ENCODE measurements at regions not wholly inside any gene's neighbourhood (a gene's known extent, or its start where the extent isn't known, plus 50 kb on each side); places are given as distances from the start of the nearest gene placed in this dataset.

DNA sequence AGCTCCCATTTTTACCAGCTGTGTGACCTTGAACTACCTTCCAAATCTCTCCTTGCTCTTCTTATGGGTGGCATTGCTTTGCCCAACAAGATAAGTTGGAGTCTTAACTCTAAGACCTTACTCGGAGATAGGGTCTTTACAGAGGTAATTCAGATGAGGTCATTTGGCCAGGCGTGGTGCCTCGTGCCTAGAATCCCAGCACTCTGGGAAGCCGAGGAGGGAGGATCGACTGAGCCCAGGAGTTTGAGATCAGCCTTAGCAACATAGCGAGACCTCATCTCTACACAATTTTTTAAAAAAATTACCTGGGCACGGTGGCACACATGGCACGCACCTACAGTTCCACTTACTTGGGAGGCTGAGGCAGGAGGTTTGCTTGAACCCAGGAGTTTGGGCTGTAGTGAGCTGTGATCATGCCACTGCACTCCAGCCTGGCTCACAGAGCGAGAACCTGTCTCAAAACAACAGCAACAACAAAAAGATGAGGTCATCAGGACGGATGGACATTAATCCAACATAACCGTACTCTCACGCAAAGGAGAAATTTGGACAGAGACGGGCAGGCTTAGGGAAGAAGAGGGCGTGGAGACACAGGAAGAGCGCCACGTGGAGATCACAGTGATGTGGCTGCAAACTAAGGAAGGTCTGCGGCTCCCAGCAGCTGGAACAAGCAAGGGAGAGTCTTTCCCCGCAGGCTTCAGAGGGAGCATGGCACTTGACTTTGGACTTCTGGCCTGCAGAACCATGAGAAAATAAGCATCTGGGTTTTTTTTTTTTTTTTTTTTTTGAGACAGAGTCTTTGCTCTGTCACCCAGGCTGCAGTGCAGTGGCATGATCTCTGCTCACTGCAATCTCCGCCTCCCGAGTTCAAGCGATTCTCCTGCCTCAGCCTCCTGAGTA is 122.3 kb upstream of the CARD11 start:
- no peaks in the 10 kb centered on the region for H3K4me1 ChIP-seq
- DNase-seq = no peak
- TF ChIP-seq, protein P1, sequence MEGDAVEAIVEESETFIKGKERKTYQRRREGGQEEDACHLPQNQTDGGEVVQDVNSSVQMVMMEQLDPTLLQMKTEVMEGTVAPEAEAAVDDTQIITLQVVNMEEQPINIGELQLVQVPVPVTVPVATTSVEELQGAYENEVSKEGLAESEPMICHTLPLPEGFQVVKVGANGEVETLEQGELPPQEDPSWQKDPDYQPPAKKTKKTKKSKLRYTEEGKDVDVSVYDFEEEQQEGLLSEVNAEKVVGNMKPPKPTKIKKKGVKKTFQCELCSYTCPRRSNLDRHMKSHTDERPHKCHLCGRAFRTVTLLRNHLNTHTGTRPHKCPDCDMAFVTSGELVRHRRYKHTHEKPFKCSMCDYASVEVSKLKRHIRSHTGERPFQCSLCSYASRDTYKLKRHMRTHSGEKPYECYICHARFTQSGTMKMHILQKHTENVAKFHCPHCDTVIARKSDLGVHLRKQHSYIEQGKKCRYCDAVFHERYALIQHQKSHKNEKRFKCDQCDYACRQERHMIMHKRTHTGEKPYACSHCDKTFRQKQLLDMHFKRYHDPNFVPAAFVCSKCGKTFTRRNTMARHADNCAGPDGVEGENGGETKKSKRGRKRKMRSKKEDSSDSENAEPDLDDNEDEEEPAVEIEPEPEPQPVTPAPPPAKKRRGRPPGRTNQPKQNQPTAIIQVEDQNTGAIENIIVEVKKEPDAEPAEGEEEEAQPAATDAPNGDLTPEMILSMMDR (IDR thresholded peaks at IDR 0.05) = no peak
- TF ChIP-seq POLR2A (IDR thresholded peaks at IDR 0.05) = no peak
- H3K27ac ChIP-seq = no peak overlapping the region
- H3K9me3 ChIP-seq = no peaks in the 10 kb centered on the region
- H3K4me3 ChIP-seq = no peak overlapping the region
- H3K36me3 ChIP-seq = no peaks in the 10 kb centered on the region
- no peaks in the 10 kb centered on the region for H3K27me3 ChIP-seq

DNA sequence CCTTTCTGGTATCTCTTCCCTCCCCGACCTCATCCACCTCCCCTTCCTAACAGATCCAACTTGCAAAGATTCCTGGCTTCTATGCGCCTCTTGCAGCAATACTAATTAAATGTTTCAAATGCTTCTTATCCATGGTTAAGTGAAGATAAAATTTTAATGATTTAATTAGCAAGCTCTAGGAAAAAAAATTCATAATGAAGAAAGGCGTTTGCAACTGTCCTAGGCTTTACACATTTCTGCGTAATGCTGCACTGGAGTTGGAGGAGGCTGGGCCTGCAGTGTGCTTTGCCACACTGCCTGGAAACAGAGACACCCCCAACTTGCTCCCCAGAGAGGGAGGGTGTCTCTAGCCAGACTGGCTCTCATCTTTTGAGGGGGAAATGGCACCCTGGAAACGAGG is 123.9 kb upstream of the CARD11 start:
- no peak for DNase-seq
- Histone ChIP-seq H3K27ac (no peak overlapping the region), H3K27me3 (no peaks in the 10 kb centered on the region), H3K36me3 (no peaks in the 10 kb centered on the region), H3K4me1 (no peaks in the 10 kb centered on the region), H3K9me3 (no peaks in the 10 kb centered on the region), H3K4me3 (no peak overlapping the region)
- no peak for TF ChIP-seq POLR2A (IDR thresholded peaks at IDR 0.05)
- TF ChIP-seq, protein P1 (IDR thresholded peaks at IDR 0.05) = no peak

DNA sequence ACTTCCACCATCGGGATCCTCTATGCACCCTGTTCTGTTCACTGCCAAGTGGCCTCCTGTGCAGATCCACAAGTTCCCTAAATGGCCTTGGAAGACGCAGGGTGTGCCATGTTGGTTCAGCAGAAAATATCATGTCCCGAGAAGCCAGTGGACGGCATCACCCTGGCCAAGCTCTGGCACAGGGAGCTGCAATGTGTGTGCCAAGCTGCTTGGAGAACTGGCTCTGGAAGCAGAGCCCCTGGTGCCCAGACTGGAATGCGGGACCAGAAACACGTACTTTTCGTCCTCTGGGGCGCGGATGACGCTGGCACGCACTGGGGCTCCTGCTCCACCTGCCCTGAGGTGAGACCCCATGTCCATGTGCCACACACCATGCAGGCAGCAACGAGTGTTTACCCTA is 124.7 kb upstream of the CARD11 start:
- Histone ChIP-seq H3K27ac (no peak overlapping the region), H3K9me3 (no peaks in the 10 kb centered on the region), H3K4me3 (no peak overlapping the region), H3K36me3 (no peaks in the 10 kb centered on the region), H3K4me1 (no peaks in the 10 kb centered on the region), H3K27me3 (no peaks in the 10 kb centered on the region)
- TF ChIP-seq POLR2A (IDR thresholded peaks at IDR 0.05) = no peak
- no peak for DNase-seq

DNA sequence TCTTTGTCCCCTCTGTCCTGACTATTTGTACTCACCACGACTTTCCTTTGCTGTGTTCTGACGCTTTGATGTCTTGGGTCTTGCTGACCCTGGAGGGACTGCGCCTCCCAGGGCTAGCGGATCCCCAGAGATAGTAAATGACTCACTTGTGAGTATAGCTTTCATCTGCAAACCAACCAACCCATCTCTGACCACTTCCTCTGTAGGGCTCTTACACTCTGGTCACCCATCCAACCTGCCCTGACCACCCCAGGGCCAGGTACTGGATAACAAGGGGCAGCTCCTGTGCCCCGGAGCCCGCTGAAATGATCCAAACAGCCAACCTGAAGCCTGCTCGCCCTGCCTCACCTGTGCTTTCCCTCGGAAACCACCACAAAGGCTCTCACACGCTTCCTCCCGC is 125.2 kb upstream of the CARD11 start:
- no peak overlapping the region for H3K4me3 ChIP-seq
- H3K36me3 ChIP-seq = no peaks in the 10 kb centered on the region
- no peak for DNase-seq
- H3K9me3 ChIP-seq = no peaks in the 10 kb centered on the region
- H3K27ac ChIP-seq = no peak overlapping the region
- no peaks in the 10 kb centered on the region for H3K4me1 ChIP-seq
- no peak for TF ChIP-seq POLR2A (IDR thresholded peaks at IDR 0.05)
- TF ChIP-seq, protein P1 (IDR thresholded peaks at IDR 0.05) = no peak
- H3K27me3 ChIP-seq = no peaks in the 10 kb centered on the region

DNA sequence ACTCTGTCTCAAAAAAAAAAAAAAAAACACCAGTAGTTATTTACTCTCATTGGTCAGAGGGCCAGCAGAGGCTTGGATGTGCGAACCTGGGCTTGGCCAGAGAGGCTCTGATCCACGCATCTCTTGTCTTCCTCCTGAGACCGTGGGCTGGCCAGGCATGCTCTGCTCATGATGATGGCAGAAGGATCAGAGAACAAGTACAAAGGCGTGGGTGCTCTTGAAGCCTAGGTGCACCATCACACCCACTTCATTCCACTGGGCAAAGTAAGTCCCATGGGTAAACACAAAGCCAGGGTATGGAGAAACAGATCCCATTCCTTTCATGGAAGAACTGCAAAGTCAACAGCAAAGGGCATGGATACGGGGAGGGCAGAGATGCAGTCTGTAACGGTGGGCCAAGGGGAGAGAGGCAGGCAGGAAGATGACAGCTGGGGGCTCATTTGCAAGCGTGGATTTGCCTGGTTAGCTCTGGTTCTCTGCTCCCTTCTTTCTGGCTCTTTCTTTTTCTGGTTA is 128.2 kb upstream of the SDK1 start:
- Histone ChIP-seq H3K9me3 (no peaks in the 10 kb centered on the region), H3K4me1 (no peaks in the 10 kb centered on the region), H3K27ac (no peak overlapping the region), H3K36me3 (no peaks in the 10 kb centered on the region), H3K4me3 (no peak overlapping the region), H3K27me3 (no peaks in the 10 kb centered on the region)
- no peak for DNase-seq
- TF ChIP-seq, protein P1 (IDR thresholded peaks at IDR 0.05) = no peak
- TF ChIP-seq POLR2A (IDR thresholded peaks at IDR 0.05) = no peak

DNA sequence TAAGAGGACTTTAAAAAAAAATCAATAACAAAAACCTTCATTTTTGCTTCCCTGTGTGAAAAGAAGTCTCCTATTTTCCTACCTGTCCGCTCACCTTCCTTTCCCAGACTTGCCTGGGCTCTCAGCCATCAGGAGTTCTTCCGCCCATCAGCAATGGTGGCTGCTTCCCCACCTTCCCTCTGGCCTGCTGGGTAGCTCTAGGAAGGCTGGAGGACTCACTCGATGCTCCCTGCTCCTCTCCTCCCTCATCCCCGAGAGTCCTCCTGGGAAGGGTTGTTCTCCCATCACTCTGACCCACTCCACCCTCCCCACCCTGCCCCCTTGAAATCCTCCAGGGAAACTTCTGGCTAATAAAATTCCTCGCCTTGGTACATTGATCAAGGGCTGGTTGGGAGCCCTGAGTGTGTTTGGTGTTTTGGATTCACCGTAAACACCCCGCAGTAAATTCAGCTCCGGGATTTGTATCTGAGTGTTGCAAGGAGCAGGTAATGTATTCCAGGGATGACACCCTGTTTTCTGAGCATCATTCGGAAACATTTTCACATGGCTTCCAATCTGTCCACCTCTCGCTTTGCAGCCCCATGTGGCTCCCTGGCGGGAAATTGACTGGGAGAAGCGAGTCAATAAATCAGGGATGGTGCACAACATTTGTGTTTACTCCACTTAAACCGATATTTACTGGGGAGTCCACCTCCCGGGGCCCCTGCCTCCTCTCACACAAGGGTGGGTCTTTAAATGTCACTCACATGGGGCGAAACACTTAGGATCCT is 126.4 kb upstream of the SDK1 start:
- Histone ChIP-seq H3K9me3 (no peaks in the 10 kb centered on the region), H3K4me3 (no peak overlapping the region), H3K27me3 (no peaks in the 10 kb centered on the region), H3K27ac (no peak overlapping the region), H3K4me1 (no peaks in the 10 kb centered on the region), H3K36me3 (no peaks in the 10 kb centered on the region)
- DNase-seq = peak in 1 of 3 donors; percentile 14
- TF ChIP-seq, protein P1 (IDR thresholded peaks at IDR 0.05) = no peak
- TF ChIP-seq POLR2A (IDR thresholded peaks at IDR 0.05) = no peak
